Esophagus squamous epithelium (tissue), 4 donors: ENCODE measurements at regions not wholly inside any gene's neighbourhood (a gene's known extent, or its start where the extent isn't known, plus 50 kb on each side); places are given as distances from the start of the nearest gene placed in this dataset.

Experiments
- POLR2A ChIP-seq, 4 donors: fragments of 450-650 bp; IDR thresholded peaks; one replicate each; pipeline ENCODE4 v1.6.1; 2017; ENCODE audit warnings: antibody characterized with exemption in 4 of 4, mild to moderate bottlenecking in 4 of 4, moderate library complexity in 3 of 4
- TF ChIP-seq, protein P1 (sequence below), 6 experiments: fragments of 450-650 bp in 4 of 6; fragments of 200-600 bp in 2 of 6; sonication (generic) in 2 of 6; IDR thresholded peaks; one replicate each; pipeline ENCODE4 v1.5.1; 2016 to 2019; ENCODE audit warnings: antibody characterized with exemption in 6 of 6, mild to moderate bottlenecking in 4 of 6, moderate library complexity in 4 of 6

- TF ChIP-seq, protein P1, sequence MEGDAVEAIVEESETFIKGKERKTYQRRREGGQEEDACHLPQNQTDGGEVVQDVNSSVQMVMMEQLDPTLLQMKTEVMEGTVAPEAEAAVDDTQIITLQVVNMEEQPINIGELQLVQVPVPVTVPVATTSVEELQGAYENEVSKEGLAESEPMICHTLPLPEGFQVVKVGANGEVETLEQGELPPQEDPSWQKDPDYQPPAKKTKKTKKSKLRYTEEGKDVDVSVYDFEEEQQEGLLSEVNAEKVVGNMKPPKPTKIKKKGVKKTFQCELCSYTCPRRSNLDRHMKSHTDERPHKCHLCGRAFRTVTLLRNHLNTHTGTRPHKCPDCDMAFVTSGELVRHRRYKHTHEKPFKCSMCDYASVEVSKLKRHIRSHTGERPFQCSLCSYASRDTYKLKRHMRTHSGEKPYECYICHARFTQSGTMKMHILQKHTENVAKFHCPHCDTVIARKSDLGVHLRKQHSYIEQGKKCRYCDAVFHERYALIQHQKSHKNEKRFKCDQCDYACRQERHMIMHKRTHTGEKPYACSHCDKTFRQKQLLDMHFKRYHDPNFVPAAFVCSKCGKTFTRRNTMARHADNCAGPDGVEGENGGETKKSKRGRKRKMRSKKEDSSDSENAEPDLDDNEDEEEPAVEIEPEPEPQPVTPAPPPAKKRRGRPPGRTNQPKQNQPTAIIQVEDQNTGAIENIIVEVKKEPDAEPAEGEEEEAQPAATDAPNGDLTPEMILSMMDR (IDR thresholded peaks at IDR 0.05) = no peak
- TF ChIP-seq POLR2A (IDR thresholded peaks at IDR 0.05) = no peak
Measured at GRCh38 chr12:73529231-73529630, 1008.4 kb upstream of the ATXN7L3B start.
